Tibial artery (tissue), 4 donors: ENCODE measurements at regions not wholly inside any gene's neighbourhood (a gene's known extent, or its start where the extent isn't known, plus 50 kb on each side); places are given as distances from the start of the nearest gene placed in this dataset.

ENCODE experiments used
- DNase-seq, 2 donors: peaks; one replicate each; pipeline ENCODE4 v3.0.0-alpha.2; 2019
- H3K27ac ChIP-seq, 2 donors: fragments of 200-600 bp; sonication (generic) in 1 of 2; 1 replicate in 1 of 2; 2 replicates in 1 of 2; pipeline ENCODE4 v1.5.1; 2018 to 2019; ENCODE audit warnings: mild to moderate bottlenecking in 1 of 2
- H3K27me3 ChIP-seq, 2 donors: fragments of 200-600 bp; sonication (generic) in 1 of 2; one replicate each; pipeline versions ENCODE4 v1.5.1 to v1.6.0; 2016 to 2019
- H3K36me3 ChIP-seq, 3 donors: fragments of 200-600 bp; sonication (generic) in 2 of 3; one replicate each; pipeline ENCODE4 v1.5.1; 2016 to 2019; ENCODE audit warnings: mild to moderate bottlenecking in 2 of 3
- H3K4me1 ChIP-seq, 4 donors: fragments of 200-600 bp; sonication (generic) in 2 of 4; 1 replicate in 3 of 4; 2 replicates in 1 of 4; pipeline ENCODE4 v1.5.1; 2016 to 2019
- H3K4me3 ChIP-seq, 2 donors: fragments of 200-600 bp; sonication (generic) in 1 of 2; 1 replicate in 1 of 2; 2 replicates in 1 of 2; pipeline ENCODE4 v1.5.1; 2018 to 2019; ENCODE audit warnings: mild to moderate bottlenecking in 2 of 2
- H3K9me3 ChIP-seq, 3 donors: fragments of 200-600 bp; sonication (generic) in 1 of 3; one replicate each; pipeline ENCODE4 v1.5.1; 2016 to 2019
- intact Hi-C: fragments of 100-400 bp; cut with DNase I; formaldehyde crosslinking; loops from one replicate; pipeline ENCODE4 v1.15.0; 2023; ENCODE audit warnings: low total_unique reads
- TF ChIP-seq, protein P1 (sequence below), 2 experiments: fragments of 200-600 bp in 1 of 2; fragments of 450-650 bp in 1 of 2; IDR thresholded peaks; one replicate each; pipeline ENCODE4 v1.5.1; 2017 to 2019; ENCODE audit warnings: antibody characterized with exemption in 2 of 2, mild to moderate bottlenecking in 1 of 2, moderate library complexity in 1 of 2

- no peaks in the 10 kb centered on the region for H3K36me3 ChIP-seq
- H3K27me3 ChIP-seq = no peaks in the 10 kb centered on the region
- no peak overlapping the region for H3K27ac ChIP-seq
- intact Hi-C loops = no loop called here
- H3K9me3 ChIP-seq = peaks cover 0 to 12% (median 0%) of the 10 kb centered on the region in 3 donors
- TF ChIP-seq, protein P1, sequence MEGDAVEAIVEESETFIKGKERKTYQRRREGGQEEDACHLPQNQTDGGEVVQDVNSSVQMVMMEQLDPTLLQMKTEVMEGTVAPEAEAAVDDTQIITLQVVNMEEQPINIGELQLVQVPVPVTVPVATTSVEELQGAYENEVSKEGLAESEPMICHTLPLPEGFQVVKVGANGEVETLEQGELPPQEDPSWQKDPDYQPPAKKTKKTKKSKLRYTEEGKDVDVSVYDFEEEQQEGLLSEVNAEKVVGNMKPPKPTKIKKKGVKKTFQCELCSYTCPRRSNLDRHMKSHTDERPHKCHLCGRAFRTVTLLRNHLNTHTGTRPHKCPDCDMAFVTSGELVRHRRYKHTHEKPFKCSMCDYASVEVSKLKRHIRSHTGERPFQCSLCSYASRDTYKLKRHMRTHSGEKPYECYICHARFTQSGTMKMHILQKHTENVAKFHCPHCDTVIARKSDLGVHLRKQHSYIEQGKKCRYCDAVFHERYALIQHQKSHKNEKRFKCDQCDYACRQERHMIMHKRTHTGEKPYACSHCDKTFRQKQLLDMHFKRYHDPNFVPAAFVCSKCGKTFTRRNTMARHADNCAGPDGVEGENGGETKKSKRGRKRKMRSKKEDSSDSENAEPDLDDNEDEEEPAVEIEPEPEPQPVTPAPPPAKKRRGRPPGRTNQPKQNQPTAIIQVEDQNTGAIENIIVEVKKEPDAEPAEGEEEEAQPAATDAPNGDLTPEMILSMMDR (IDR thresholded peaks at IDR 0.05) = no peak
- no peak for DNase-seq
- peaks cover 0 to 17% (median 0%) of the 10 kb centered on the region in 4 donors for H3K4me1 ChIP-seq
- H3K4me3 ChIP-seq = no peak overlapping the region
Observed at GRCh38 chr13:65911546-65912193, 1318.5 kb downstream of the PCDH9 start.

GRCh38 chr13:65909501-65909900, 1320.6 kb downstream of the PCDH9 start:
- intact Hi-C loops = no loop called here
- DNase-seq = no peak
- TF ChIP-seq, protein P1 (IDR thresholded peaks at IDR 0.05) = no peak
- no peaks in the 10 kb centered on the region for H3K36me3 ChIP-seq
- peaks cover 0 to 12% (median 0%) of the 10 kb centered on the region in 3 donors for H3K9me3 ChIP-seq
- H3K27me3 ChIP-seq = no peaks in the 10 kb centered on the region
- no peak overlapping the region for H3K27ac ChIP-seq
- H3K4me1 ChIP-seq = peaks cover 0 to 17% (median 0%) of the 10 kb centered on the region in 4 donors
- no peak overlapping the region for H3K4me3 ChIP-seq

DNA sequence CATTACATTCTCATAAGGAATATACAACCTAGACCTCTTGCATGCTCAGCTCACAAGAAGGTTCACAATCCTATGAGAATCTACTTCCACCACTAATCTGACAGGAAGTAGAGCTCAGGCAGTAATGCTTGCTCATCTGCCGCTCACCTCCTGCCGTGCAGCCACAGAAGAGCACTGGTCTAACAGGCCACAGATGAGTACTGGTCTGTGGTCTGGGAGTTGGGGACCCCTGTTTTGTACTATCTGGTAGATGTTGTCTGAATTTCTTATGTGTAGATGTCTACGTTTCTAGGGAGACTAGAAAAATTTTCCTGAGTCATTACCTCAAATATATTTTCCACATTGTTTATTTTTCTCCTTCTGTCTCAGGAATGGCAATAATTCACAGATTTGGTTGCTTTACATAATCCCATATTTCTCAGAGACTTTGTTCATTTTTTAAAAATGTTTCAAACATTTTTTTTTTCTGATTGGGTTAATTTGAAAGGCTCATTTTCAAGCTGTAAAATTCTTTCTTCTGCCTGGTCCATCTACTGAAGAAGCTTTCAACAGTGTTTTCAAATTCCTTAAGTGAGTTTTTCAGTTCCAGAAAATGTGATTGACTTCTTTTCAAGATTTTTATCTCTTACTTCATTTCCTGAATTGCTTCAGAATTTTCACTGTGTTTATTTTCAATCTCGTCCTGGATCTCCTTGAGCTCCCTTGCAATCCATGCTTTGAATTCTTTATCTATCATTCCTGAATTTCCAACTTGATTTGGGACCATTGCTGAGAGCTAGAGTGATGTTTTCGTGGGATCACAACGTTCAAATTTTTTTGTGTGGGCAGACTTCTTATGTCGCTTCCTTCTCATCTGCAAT, 1322.2 kb downstream of the PCDH9 start:
- TF ChIP-seq, protein P1 (IDR thresholded peaks at IDR 0.05) = no peak
- no peak for DNase-seq
- Histone ChIP-seq H3K36me3 (no peaks in the 10 kb centered on the region), H3K27me3 (no peaks in the 10 kb centered on the region), H3K27ac (no peak overlapping the region), H3K4me1 (peaks cover 0 to 8% (median 0%) of the 10 kb centered on the region in 4 donors), H3K9me3 (peaks cover 0 to 12% (median 0%) of the 10 kb centered on the region in 3 donors), H3K4me3 (no peak overlapping the region)
- intact Hi-C loops = no loop called here

DNA sequence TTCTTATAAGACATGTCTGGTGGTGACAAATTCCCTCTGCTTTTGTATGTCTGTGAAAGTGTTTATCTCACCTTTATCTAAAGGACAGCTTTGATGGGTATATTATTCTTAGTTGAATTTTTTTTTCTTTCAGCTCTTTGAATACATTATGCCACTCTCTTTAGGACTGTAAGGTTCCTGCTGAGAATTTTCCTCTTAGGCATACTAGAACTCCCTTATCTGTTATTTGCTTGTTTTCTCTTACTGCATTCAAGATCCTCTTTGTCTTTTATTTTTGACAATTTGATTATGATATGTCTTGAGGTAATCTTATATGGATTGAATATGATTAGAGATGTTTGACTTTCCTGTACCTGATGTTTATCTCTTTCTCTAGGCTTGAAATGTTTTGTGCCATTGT, 1328.4 kb downstream of the PCDH9 start:
- Histone ChIP-seq H3K36me3 (no peaks in the 10 kb centered on the region), H3K27me3 (no peaks in the 10 kb centered on the region), H3K27ac (no peak overlapping the region), H3K4me1 (no peaks in the 10 kb centered on the region), H3K9me3 (no peaks in the 10 kb centered on the region), H3K4me3 (no peak overlapping the region)
- intact Hi-C loops = no loop called here
- TF ChIP-seq, protein P1 (IDR thresholded peaks at IDR 0.05) = no peak
- DNase-seq = no peak

- H3K36me3 ChIP-seq = no peaks in the 10 kb centered on the region
- no peaks in the 10 kb centered on the region for H3K9me3 ChIP-seq
- intact Hi-C loops = no loop called here
- H3K4me1 ChIP-seq = no peaks in the 10 kb centered on the region
- H3K27ac ChIP-seq = no peak overlapping the region
- TF ChIP-seq, protein P1 (IDR thresholded peaks at IDR 0.05) = no peak
- no peak for DNase-seq
- no peaks in the 10 kb centered on the region for H3K27me3 ChIP-seq
- no peak overlapping the region for H3K4me3 ChIP-seq
Observed at GRCh38 chr13:65894049-65894448, 1336.1 kb downstream of the PCDH9 start.
